SKM-1 (cell line): ENCODE measurements at regions not wholly inside any gene's neighbourhood (a gene's known extent, or its start where the extent isn't known, plus 50 kb on each side); places are given as distances from the start of the nearest gene placed in this dataset.
"Not testable (repeated sequence)": the region's sequence is repeated elsewhere in the genome, so short reads cannot be mapped to it uniquely, and the experiment has no call there.

Experiments used
- DNase-seq: peaks from one replicate; lab custom pipeline; 2025; ENCODE audit not compliant: unreplicated experiment; lab: John Stamatoyannopoulos, UW

DNA sequence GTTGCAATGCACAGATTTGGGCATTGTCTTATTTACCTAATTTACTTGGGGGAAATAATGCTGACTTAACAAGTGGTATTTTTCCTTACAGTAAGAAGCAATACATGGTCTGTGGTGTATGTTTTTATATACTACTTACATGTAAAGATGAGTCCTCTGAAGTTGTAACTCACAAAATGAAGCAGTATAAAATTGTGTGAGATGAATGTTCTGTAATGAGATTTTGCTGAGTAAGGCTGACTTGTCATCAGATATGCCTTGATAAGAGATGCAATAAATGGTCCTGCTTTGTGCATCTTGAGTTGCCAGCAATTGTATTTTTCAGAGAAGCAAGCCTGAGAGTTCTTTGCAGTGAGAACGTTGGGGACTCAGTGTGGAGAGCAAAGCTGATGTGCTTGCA is 92.2 kb upstream of the GNAQ start:
- no peak for DNase-seq

- DNase-seq: no peak
Measured at GRCh38 chr9:78122631-78123030, 91.0 kb upstream of the GNAQ start.

GRCh38 chr9:78121488-78121887 is 89.9 kb upstream of the GNAQ start:
- no peak for DNase-seq

- peak; percentile 28 for DNase-seq
Measured at GRCh38 chr9:78118742-78119473, 87.3 kb upstream of the GNAQ start.

DNA sequence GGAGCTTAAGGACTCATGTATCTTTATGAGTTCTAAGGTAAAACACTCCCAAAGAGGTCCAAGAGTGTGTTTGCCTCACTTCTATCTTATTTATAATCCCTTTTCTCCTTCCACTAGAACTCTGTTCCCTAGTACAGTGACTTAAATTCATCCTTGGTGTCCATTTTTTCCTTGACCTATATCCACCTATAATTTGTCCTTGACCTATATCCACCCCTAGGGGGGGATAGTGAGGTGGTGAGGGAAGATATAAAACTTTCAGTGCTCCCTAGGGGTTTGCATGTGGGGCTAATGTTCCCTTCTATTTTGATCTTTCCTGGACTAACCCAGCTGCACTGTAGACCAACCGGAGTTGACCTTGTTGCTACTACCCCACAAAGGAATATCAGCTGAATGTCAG is 83.5 kb upstream of the GNAQ start:
- DNase-seq: no peak

DNA sequence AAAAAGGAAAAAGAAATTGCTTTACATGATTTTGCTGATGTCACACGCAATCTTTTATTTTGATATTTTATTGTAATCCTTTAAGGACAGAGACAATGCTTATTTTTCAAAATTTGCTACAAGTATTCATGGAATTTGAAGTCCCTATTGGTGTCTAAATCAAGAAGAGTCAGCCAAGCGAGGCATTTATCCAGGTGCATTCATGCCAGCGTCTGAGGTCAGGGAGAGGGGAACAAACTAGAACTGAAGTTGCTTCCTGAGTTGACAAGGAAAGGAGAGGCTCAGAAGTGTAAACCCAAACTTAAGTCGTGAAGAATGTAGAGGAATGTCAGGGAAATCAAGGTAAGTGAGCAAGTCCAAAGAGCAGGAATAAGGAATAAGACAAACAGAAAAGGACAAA is 83.0 kb upstream of the GNAQ start:
- no peak for DNase-seq

GRCh38 chr9:78112406-78112805 is 80.8 kb upstream of the GNAQ start:
- DNase-seq: no peak

- DNase-seq: no peak
Measured at GRCh38 chr9:78112004-78112403, 80.4 kb upstream of the GNAQ start.

DNA sequence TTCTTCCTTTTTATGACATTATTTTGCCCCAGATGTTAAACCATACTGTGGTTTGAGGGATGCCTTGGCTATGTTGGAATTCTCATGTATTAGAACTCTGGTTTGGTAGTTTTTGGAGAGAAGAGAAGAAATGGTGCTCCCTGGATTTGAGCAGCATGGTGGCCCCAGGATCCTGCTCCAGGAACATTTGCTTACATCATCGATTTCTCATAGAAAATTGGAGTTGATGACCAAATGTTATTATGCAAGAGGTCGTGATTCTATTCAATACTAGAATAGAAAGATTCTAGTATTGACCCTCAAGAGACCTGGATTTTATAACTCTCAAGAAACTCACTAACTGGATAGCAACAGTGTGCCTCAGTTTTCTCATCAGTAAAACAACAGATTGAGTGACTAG is 77.5 kb upstream of the GNAQ start:
- DNase-seq: no peak

DNA sequence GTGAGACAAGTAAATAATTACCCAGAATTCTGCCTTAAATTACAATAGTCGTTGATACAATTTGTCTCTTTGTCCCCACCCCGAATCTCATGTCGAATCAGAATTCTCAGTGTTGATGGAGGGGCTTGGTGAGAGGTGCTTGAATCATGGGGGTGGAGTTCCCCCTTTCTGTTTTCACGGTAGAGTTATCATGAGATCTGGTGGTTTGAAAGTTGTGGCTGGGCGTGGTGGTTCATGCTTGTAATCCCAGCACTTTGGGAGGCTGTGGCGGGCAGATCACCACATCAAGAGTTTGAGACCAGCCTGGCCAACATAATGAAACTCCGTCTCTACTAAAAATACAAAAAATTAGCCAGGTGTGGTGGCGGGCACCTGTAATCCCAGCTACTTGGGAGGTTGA is 75.0 kb upstream of the GNAQ start:
- not testable (repeated sequence) for DNase-seq

- peak; percentile 84 for DNase-seq
Measured at GRCh38 chr9:78103971-78104433, 72.4 kb upstream of the GNAQ start.

- no peak for DNase-seq
Measured at GRCh38 chr9:78101247-78101646, 69.6 kb upstream of the GNAQ start.

GRCh38 chr9:78097541-78097940 is 65.9 kb upstream of the GNAQ start:
- peak; percentile 34 for DNase-seq

- DNase-seq: no peak
Measured at GRCh38 chr9:78091731-78092130, 60.1 kb upstream of the GNAQ start.

DNA sequence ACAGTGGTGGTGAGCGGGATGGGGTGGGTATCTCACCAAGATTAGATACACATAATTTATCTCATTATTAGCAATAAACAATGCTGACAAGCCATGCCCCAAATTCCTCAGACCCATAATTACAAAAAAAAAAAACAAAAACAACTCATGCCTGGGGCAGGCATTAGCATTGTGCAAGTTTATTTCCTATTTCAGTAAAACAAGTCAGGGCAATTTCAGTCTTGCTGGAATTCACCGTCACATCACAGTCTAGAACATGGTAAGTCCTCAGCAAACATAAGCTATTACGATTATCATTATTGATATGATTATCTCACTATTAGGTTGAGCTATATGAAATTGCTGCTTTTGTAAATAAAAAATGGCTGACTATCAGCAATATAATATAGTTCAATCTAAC is 57.5 kb upstream of the GNAQ start:
- no peak for DNase-seq

DNA sequence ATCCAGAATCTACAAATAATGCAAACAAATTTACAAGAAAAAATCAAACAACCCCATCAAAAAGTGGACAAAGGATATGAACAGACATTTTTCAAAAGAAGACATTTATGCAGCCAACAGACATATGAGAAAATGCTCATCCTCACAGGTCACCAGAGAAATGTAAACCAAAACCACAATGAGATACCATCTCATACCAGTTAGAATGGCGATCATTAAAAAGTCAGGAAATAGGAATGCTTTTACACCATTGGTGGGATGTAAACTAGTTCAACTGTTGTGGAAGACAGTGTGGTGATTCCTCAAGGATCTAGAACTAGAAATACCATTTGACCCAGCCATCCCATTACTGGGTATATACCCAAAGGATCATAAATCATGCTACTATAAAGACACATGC is 56.6 kb upstream of the GNAQ start:
- DNase-seq: not testable (repeated sequence)
